H1 (cell line): ENCODE measurements at regions not wholly inside any gene's neighbourhood (a gene's known extent, or its start where the extent isn't known, plus 50 kb on each side); places are given as distances from the start of the nearest gene placed in this dataset.

Source experiments
- CTCF ChIA-PET: fragments of 300-600 bp; sonication (Branson Sonifier 250); formaldehyde crosslinking; loops from one replicate; lab custom pipeline; 2021; ENCODE audit not compliant: partially characterized antibody; lab: Charles Lee
- POLR2A ChIA-PET: fragments of 300-600 bp; sonication (Branson Sonifier 250); formaldehyde crosslinking; loops from one replicate; lab custom pipeline; 2021; ENCODE audit warnings: inconsistent platforms; ENCODE audit not compliant: partially characterized antibody; lab: Charles Lee
- DNase-seq, 2 experiments: peaks; one replicate each; pipeline versions ENCODE4 v3.0.0 to v3.0.0-alpha.2; 2010 to 2022; ENCODE audit warnings: low spot score in 2 of 2, low read depth in 1 of 2, mixed read lengths in 1 of 2
- FAIRE-seq: peaks from 2 replicates; lab custom pipeline; 2011; peaks lifted over from hg19 to GRCh38; lab: Jason Lieb, UNC
- H2AFZ ChIP-seq: 2 replicates; pipeline ENCODE4 v1.8.1; 2012; ENCODE audit warnings: low read length, inconsistent platforms
- H2AK5ac ChIP-seq: 2 replicates; pipeline ENCODE4 v1.6.1; 2013; ENCODE audit warnings: low read depth, low read length
- H2BK120ac ChIP-seq: replicated peaks from 2 replicates; pipeline ENCODE3; 2013; ENCODE audit warnings: low read depth, low read length, inconsistent platforms
- H2BK12ac ChIP-seq: 2 replicates; pipeline ENCODE4 v1.6.1; 2013; ENCODE audit warnings: low read depth, low read length
- H2BK15ac ChIP-seq: 2 replicates; pipeline ENCODE4 v1.6.1; 2013; ENCODE audit warnings: low read length
- H2BK20ac ChIP-seq: 2 replicates; pipeline ENCODE4 v1.6.1; 2013; ENCODE audit warnings: low read length
- H2BK5ac ChIP-seq: 2 replicates; pipeline ENCODE4 v1.6.1; 2013; ENCODE audit warnings: low read depth, low read length
- H3K14ac ChIP-seq: 2 replicates; pipeline ENCODE4 v1.6.1; 2013; ENCODE audit warnings: inconsistent platforms; ENCODE audit not compliant: insufficient read length
- H3K18ac ChIP-seq: 2 replicates; pipeline ENCODE4 v1.6.1; 2013; ENCODE audit warnings: low read length; ENCODE audit errors: extremely low read depth
- H3K23ac ChIP-seq: 2 replicates; pipeline ENCODE4 v1.6.1; 2013; ENCODE audit warnings: inconsistent platforms; ENCODE audit not compliant: insufficient read length
- H3K23me2 ChIP-seq: 2 replicates; pipeline ENCODE4 v1.6.1; 2013; ENCODE audit warnings: low read depth, low read length
- H3K27ac ChIP-seq: 2 replicates; pipeline ENCODE4 v1.6.1; 2011; ENCODE audit warnings: low read depth, low read length, inconsistent platforms
- H3K27me3 ChIP-seq, 4 experiments: replicated peaks in 1 of 4; 1 replicate in 1 of 4; 2 replicates in 3 of 4; pipeline versions ENCODE4 v1.6.1 to v1.8.1; 2011 to 2013; ENCODE audit warnings: low read length in 3 of 4, mild to moderate bottlenecking in 3 of 4, inconsistent platforms in 2 of 4, mixed read lengths in 2 of 4, moderate library complexity in 1 of 4; ENCODE audit not compliant: control insufficient read depth in 3 of 4, insufficient read depth in 3 of 4; ENCODE audit errors: extremely low read depth in 1 of 4
- H3K36me3 ChIP-seq, 4 experiments: 2 replicates each; pipeline versions ENCODE4 v1.6.1 to v1.8.1; 2011 to 2013; ENCODE audit warnings: mild to moderate bottlenecking in 4 of 4, low read length in 3 of 4, moderate library complexity in 2 of 4, control low read depth in 1 of 4, inconsistent platforms in 1 of 4; ENCODE audit not compliant: insufficient read depth in 4 of 4, control insufficient read depth in 2 of 4
- H3K4ac ChIP-seq: replicated peaks from 2 replicates; pipeline ENCODE3; 2013; ENCODE audit warnings: low read length, low read depth, mixed read lengths, inconsistent platforms; ENCODE audit not compliant: insufficient read length
- H3K4me1 ChIP-seq, 4 experiments: replicated peaks in 1 of 4; 1 replicate in 1 of 4; 2 replicates in 3 of 4; pipeline versions ENCODE4 v1.6.1 to v1.8.1; 2011 to 2013; ENCODE audit warnings: low read length in 3 of 4, inconsistent platforms in 2 of 4, mixed read lengths in 1 of 4; ENCODE audit not compliant: insufficient read depth in 4 of 4, control insufficient read depth in 3 of 4
- H3K4me2 ChIP-seq, 2 experiments: 2 replicates each; pipeline versions ENCODE4 v1.6.1 to v1.8.1; 2011 to 2013; ENCODE audit warnings: low read depth in 2 of 2, low read length in 2 of 2, control low read depth in 1 of 2, inconsistent platforms in 1 of 2, mild to moderate bottlenecking in 1 of 2; ENCODE audit not compliant: insufficient read depth in 1 of 2
- H3K4me3 ChIP-seq, 4 experiments: fragments of 200-600, 300-600 bp in 1 of 4; sonication (generic), shearing (Covaris generic), sonication (Bioruptor Twin) in 1 of 4; 2 replicates each; pipeline versions ENCODE4 v1.5.1 to v1.8.1; 2011 to 2016; ENCODE audit warnings: low read length in 4 of 4, low read depth in 3 of 4, control low read depth in 2 of 4, inconsistent platforms in 2 of 4, mild to moderate bottlenecking in 2 of 4, mixed read lengths in 1 of 4, moderate library complexity in 1 of 4; ENCODE audit not compliant: insufficient read depth in 2 of 4; ENCODE audit errors: extremely low read depth in 1 of 4
- H3K56ac ChIP-seq: replicated peaks from 2 replicates; pipeline ENCODE3; 2013; ENCODE audit warnings: low read depth, mild to moderate bottlenecking, mixed read lengths, low read length, inconsistent platforms; ENCODE audit not compliant: insufficient read length
- H3K79me1 ChIP-seq: 2 replicates; pipeline ENCODE4 v1.6.1; 2013; ENCODE audit warnings: low read depth, low read length, control low read depth
- H3K79me2 ChIP-seq, 2 experiments: 2 replicates each; pipeline versions ENCODE4 v1.6.1 to v1.8.1; 2012 to 2013; ENCODE audit warnings: low read length in 2 of 2, mild to moderate bottlenecking in 2 of 2, inconsistent platforms in 1 of 2; ENCODE audit not compliant: insufficient read depth in 2 of 2, control insufficient read depth in 1 of 2
- H3K9ac ChIP-seq, 4 experiments: replicated peaks in 1 of 4; 1 replicate in 1 of 4; 2 replicates in 3 of 4; pipeline versions ENCODE4 v1.6.1 to v1.8.1; 2011 to 2013; ENCODE audit warnings: low read depth in 3 of 4, low read length in 3 of 4, control low read depth in 2 of 4, mild to moderate bottlenecking in 2 of 4, moderate library complexity in 2 of 4, inconsistent platforms in 1 of 4; ENCODE audit errors: extremely low read depth in 1 of 4
- H3K9me3 ChIP-seq, 2 experiments: 2 replicates each; pipeline versions ENCODE4 v1.6.1 to v1.8.1; 2012 to 2013; ENCODE audit warnings: mild to moderate bottlenecking in 2 of 2, moderate library complexity in 2 of 2, control low read depth in 1 of 2, inconsistent platforms in 1 of 2, low read depth in 1 of 2, low read length in 1 of 2, mixed read lengths in 1 of 2; ENCODE audit not compliant: insufficient read depth in 2 of 2
- H4K20me1 ChIP-seq, 2 experiments: replicated peaks in 1 of 2; 2 replicates each; pipeline versions ENCODE3 to v1.8.1; 2011 to 2013; ENCODE audit warnings: inconsistent platforms in 2 of 2, low read length in 2 of 2, mild to moderate bottlenecking in 1 of 2; ENCODE audit not compliant: insufficient read depth in 2 of 2, control insufficient read depth in 1 of 2
- H4K5ac ChIP-seq: 2 replicates; pipeline ENCODE4 v1.6.1; 2013; ENCODE audit warnings: low read length, low read depth, mixed read lengths, inconsistent platforms; ENCODE audit not compliant: insufficient read length
- H4K8ac ChIP-seq: 2 replicates; pipeline ENCODE4 v1.8.0; 2013; ENCODE audit warnings: mild to moderate bottlenecking, moderate library complexity, low read length, inconsistent platforms; ENCODE audit not compliant: insufficient read depth; ENCODE audit errors: extremely low read depth
- H4K91ac ChIP-seq: replicated peaks from 2 replicates; pipeline ENCODE3; 2013; ENCODE audit warnings: low read length, mixed read lengths, inconsistent platforms; ENCODE audit not compliant: insufficient read length
- BACH1 ChIP-seq: IDR thresholded peaks from 2 replicates; pipeline ENCODE4 v1.6.1; 2012; ENCODE audit warnings: low read length, improper control_type of control experiment
- BCL11A ChIP-seq, 2 experiments: IDR thresholded peaks; one replicate each; pipeline ENCODE4 v1.6.1; 2011; ENCODE audit warnings: low read depth in 2 of 2, low read length in 2 of 2, mild to moderate bottlenecking in 2 of 2
- BRCA1 ChIP-seq: IDR thresholded peaks from 2 replicates; pipeline ENCODE4 v1.6.1; 2012; ENCODE audit warnings: low read depth, low read length, improper control_type of control experiment
- CEBPB ChIP-seq: IDR thresholded peaks from 2 replicates; pipeline ENCODE4 v1.6.1; 2012; ENCODE audit warnings: low read depth, low read length
- HDAC6 ChIP-seq: IDR thresholded peaks from one replicate; pipeline ENCODE4 v1.7.1; 2012; ENCODE audit warnings: low read depth, mild to moderate bottlenecking, inconsistent platforms, low read length, moderate library complexity
- KDM1A ChIP-seq: fragments of 200-600, 300-600 bp; sonication (generic); IDR thresholded peaks from 2 replicates; pipeline ENCODE4 v1.7.1; 2016; ENCODE audit warnings: mild to moderate bottlenecking, low read length, borderline replicate concordance
- NANOG ChIP-seq: IDR thresholded peaks from 2 replicates; pipeline ENCODE4 v1.6.1; 2011; ENCODE audit warnings: low read length, low read depth, mild to moderate bottlenecking, inconsistent platforms; ENCODE audit not compliant: insufficient read depth, poor library complexity, severe bottlenecking
- NRF1 ChIP-seq: IDR thresholded peaks from 2 replicates; pipeline ENCODE4 v1.6.1; 2011; ENCODE audit warnings: mild to moderate bottlenecking, low read depth, low read length, improper control_type of control experiment
- RFX5 ChIP-seq: IDR thresholded peaks from 2 replicates; pipeline ENCODE4 v1.6.1; 2011; ENCODE audit warnings: low read depth, low read length, improper control_type of control experiment, borderline replicate concordance
- SIN3A ChIP-seq, 2 experiments: IDR thresholded peaks in 1 of 2; conservative IDR thresholded peaks in 1 of 2; 2 replicates each; pipeline ENCODE4 v1.6.1; 2011 to 2012; ENCODE audit warnings: low read length in 2 of 2, improper control_type of control experiment in 1 of 2, low read depth in 1 of 2, mild to moderate bottlenecking in 1 of 2
- SIX5 ChIP-seq: IDR thresholded peaks from 2 replicates; pipeline ENCODE4 v1.6.1; 2011; ENCODE audit warnings: mild to moderate bottlenecking, low read depth, low read length
- WGBS, 2 experiments: shearing (Covaris generic) in 1 of 2; methylation state at CpG; one replicate each; pipeline versions ENCODE4 v1.1.6 to v1.1.7; 2013 to 2015; ENCODE audit warnings: low lambda C conversion rate in 2 of 2, mixed read lengths in 2 of 2, inconsistent platforms in 1 of 2, low coverage in 1 of 2, missing lambda C conversion rate in 1 of 2; ENCODE audit not compliant: insufficient replicate concordance in 2 of 2, insufficient coverage in 1 of 2, insufficient read length in 1 of 2; ENCODE audit errors: extremely low coverage in 1 of 2, missing lambda C conversion rate in 1 of 2; 5-methylcytosine and 5-hydroxymethylcytosine counted together
- TF ChIP-seq, protein P1 (sequence below): IDR thresholded peaks from 2 replicates; pipeline ENCODE4 v1.6.1; 2011; ENCODE audit warnings: low read depth, mild to moderate bottlenecking, low read length; ENCODE audit not compliant: insufficient read depth
- TF ChIP-seq, protein P2 (sequence below): IDR thresholded peaks from 2 replicates; pipeline ENCODE4 v1.6.1; 2012; ENCODE audit warnings: inconsistent platforms

DNA sequence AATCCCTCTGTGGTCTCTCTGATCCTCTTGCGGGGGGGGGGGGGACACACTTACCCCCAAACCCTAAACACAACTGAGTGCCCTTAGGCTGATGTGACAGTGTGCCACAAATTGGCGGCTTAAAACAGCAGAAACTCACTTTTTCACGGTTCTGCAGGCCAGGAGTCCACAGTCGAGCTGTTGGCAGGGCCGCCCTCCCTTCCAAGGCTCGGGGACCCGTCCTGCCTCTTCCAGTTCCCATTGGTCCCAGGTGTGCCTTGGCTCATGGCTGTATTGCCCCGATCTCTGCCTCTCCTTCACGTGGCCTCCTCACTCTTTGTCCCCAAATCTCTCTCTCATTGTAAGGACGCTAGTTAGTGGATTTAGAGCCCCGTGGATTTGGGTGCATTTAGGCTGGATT lies 199.9 kb upstream of the CIBAR2 start:
- DNase-seq (no peak), FAIRE-seq (no peak)
- no peaks in the 10 kb centered on the region for H3K79me2 ChIP-seq
- no peak overlapping the region for H3K4ac ChIP-seq
- no peak overlapping the region for H3K9ac ChIP-seq
- H3K23me2 ChIP-seq, result 0 out of 2 replicates have a peak, but pooled peaks cover 2% of the 10 kb centered on the region
- no peak overlapping the region for H3K4me3 ChIP-seq
- peaks cover 7 to 57% (median 40%) of the 10 kb centered on the region in 4 experiments for H3K4me1 ChIP-seq
- no peak overlapping the region for H3K56ac ChIP-seq
- 0 out of 2 replicates have a peak overlapping the region, but pooled peaks have one; percentile 30 for H2AK5ac ChIP-seq
- ChIA-PET POLR2A (interaction anchor here (1.0 to 1.2 kb wide), 4 partner anchors 13 to 36 kb away, joined by 3 to 5 read pairs (median 3); no protein-coding TSS in a partner anchor), CTCF (interaction anchor here (0.6 to 10.6 kb wide), 9 partner anchors 10 to 517 kb away, joined by 3 to 69 read pairs (median 4); no protein-coding TSS in a partner anchor)
- peak overlapping the region; percentile 81 for H3K18ac ChIP-seq
- peak overlapping the region; percentile 20 for H4K91ac ChIP-seq
- no peaks in the 10 kb centered on the region; a peak in 1 of 4 replicates for H3K9me3 ChIP-seq
- peaks cover 0 to 1% of the 10 kb centered on the region in 2 experiments for H4K20me1 ChIP-seq
- H2AFZ ChIP-seq, result no peak overlapping the region
- peak overlapping the region; percentile 52; the same call in 1 of the 2 replicates for H2BK20ac ChIP-seq
- 0 out of 7 replicates have a peak, but pooled peaks cover 0 to 4% (median 0%) of the 10 kb centered on the region in 4 experiments for H3K27me3 ChIP-seq
- H3K79me1 ChIP-seq, result peaks cover 3% of the 10 kb centered on the region
- H4K8ac ChIP-seq, result no peak overlapping the region
- H2BK120ac ChIP-seq, result peak overlapping the region; percentile 30
- H2BK12ac ChIP-seq, result peak overlapping the region; percentile 71; the same call in 1 of the 2 replicates
- peak overlapping the region; percentile 97; the same call in 1 of the 2 replicates for H2BK5ac ChIP-seq
- peak overlapping the region in 1 of 2 experiments; percentile 63; a peak in 1 of 4 replicates for H3K4me2 ChIP-seq
- H2BK15ac ChIP-seq, result 0 out of 2 replicates have a peak overlapping the region, but pooled peaks have one; percentile 76
- 71% methylated on average over 10 of the region's 11 CpGs; no CpG with 5 or more reads in 1 of the 2 experiments for WGBS, 2 experiments
- H3K14ac ChIP-seq, result no peak overlapping the region
- H3K27ac ChIP-seq, result no peak overlapping the region
- H3K36me3 ChIP-seq, result no peaks in the 10 kb centered on the region
- H3K23ac ChIP-seq, result no peak overlapping the region
- no peak overlapping the region for H4K5ac ChIP-seq
- no peak for TF ChIP-seq HDAC6
- no peak for TF ChIP-seq SIN3A (conservative IDR thresholded peaks at IDR 0.05 in 1 of 2, IDR thresholded peaks at IDR 0.05 in 1 of 2; ENCODE audit: low read depth in 1 of 2, low read length in 2 of 2)
- TF ChIP-seq BRCA1, result no peak
- TF ChIP-seq, protein P1, sequence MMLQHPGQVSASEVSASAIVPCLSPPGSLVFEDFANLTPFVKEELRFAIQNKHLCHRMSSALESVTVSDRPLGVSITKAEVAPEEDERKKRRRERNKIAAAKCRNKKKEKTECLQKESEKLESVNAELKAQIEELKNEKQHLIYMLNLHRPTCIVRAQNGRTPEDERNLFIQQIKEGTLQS, result no peak
- no peak for TF ChIP-seq SIX5
- no peak for TF ChIP-seq BCL11A (IDR thresholded peaks at IDR 0.05; ENCODE audit: low read depth in 2 of 2, low read length in 2 of 2)
- no peak for TF ChIP-seq KDM1A
- TF ChIP-seq CEBPB, result no peak
- TF ChIP-seq NANOG, result no peak
- TF ChIP-seq NRF1, result no peak
- TF ChIP-seq, protein P2, sequence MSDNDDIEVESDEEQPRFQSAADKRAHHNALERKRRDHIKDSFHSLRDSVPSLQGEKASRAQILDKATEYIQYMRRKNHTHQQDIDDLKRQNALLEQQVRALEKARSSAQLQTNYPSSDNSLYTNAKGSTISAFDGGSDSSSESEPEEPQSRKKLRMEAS, result no peak
- no peak for TF ChIP-seq BACH1
- TF ChIP-seq RFX5, result no peak
